ENCODE measurements at regions not wholly inside any gene's neighbourhood (a gene's known extent, or its start where the extent isn't known, plus 50 kb on each side); places are given as distances from the start of the nearest gene placed in this dataset.

DNA sequence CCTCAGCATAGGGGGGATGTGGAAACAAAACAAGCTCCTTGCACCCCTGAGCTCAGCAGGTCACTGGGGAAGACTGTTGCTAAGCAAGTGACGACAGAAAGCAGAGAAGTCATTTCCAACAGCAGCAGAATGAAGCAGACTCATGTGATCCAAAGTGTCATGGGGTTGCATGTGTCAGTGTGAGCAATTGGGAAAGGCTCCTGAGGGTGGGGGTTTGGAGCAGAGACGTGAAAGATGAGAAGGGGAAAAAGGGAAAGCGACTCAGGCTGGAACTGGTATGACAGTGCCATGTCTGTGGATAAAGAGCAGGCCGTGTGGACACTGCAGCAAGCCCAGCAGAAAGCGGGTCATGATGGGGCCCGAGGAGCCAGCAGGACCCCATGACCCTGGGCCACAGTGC is 363.9 kb downstream of the PREX1 start:
- BruUV-seq (replicated peaks) = no TSS peak
- FAIRE-seq = no peak
- ATAC-seq = no peak
- ChIA-PET RAD21 (ENCODE audit: unreplicated experiment) (no interaction called here), POLR2A (no interaction called here), CTCF (no interaction called here), SMC1A (ENCODE audit: uncharacterized antibody, unreplicated experiment) (interaction anchor here (0.6 to 1.5 kb wide), 2 partner anchors 9 to 80 kb away, joined by 3 to 5 read pairs; no protein-coding TSS in a partner anchor)
- Histone ChIP-seq H3K9ac (ENCODE audit: control insufficient read depth, insufficient read depth, low read length) (no peak overlapping the region), H3K36me3 (ENCODE audit: control insufficient read depth in 2 of 2, insufficient read depth in 2 of 2, low read length in 1 of 2) (no peaks in the 10 kb centered on the region), H3K4me3 (no peak overlapping the region), H4K20me1 (ENCODE audit: control insufficient read depth, insufficient read depth) (no peaks in the 10 kb centered on the region), H3K4me2 (ENCODE audit: control insufficient read depth, insufficient read depth) (no peak overlapping the region), H2AFZ (ENCODE audit: control insufficient read depth, low read depth, low read length) (no peak overlapping the region), H3K9me3 (replicated peaks; ENCODE audit: control insufficient read depth, insufficient read depth, low read length) (no peaks in the 10 kb centered on the region; the same call in 2 of the 3 replicates), H3K4me1 (ENCODE audit: control insufficient read depth, insufficient read depth, low read length) (peaks cover 18% of the 10 kb centered on the region), H3K79me2 (ENCODE audit: control insufficient read depth, insufficient read depth, low read length) (no peaks in the 10 kb centered on the region), H3K27ac (ENCODE audit: control insufficient read depth, insufficient read depth) (no peak overlapping the region), H3K27me3 (replicated peaks in 1 of 2; ENCODE audit: control insufficient read depth in 2 of 2, insufficient read depth in 2 of 2, low read length in 1 of 2) (no peaks in the 10 kb centered on the region)
- in situ Hi-C loops (cut with MboI) (no loop called here), intact Hi-C loops (cut with micrococcal nuclease; ENCODE audit: unreplicated experiment) (no loop called here)
- no peak for DNase-seq (ENCODE audit: low read depth, low spot score)
- WGBS (ENCODE audit: insufficient coverage, insufficient replicate concordance, low lambda C conversion rate, missing lambda C conversion rate) = 40% methylated on average over 6 of the region's 6 CpGs
- TF ChIP-seq NR2C1 (IDR thresholded peaks at IDR 0.05) (no peak), GATAD2B (conservative IDR thresholded peaks at IDR 0.05; ENCODE audit: low read depth) (no peak), NFXL1 (IDR thresholded peaks at IDR 0.05; ENCODE audit: borderline replicate concordance) (peak; percentile 12; the same call in 1 of the 2 replicates)

DNA sequence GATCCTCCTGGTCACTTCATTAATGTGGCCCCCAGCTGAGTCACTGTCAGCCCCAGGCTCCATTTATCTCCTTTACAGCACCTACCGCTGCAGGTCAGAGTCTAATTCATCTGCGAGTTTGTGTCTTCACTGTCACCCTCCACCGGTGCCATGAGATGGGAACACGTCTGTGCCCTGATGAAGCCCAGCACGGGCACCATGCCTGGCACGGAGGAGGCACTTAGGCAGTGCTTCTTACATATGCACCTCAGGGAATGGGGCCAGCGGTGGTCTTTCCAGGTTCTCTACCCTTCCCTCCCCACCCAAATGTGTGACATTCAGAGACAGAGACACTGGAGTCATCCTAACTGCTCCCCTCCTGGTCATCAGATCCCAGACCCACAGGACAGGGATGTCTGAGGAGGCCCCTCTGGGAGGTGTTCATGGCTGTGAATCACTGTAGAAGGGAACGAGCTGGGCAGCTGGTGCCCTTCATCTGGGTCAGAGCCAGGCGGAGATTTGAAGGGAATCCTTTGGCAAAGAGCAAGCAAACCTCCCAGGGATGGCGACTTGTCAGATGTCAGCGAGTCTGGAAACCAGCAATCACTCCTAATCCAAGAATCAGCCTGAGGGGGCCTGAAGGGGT is 364.6 kb downstream of the PREX1 start:
- H2AFZ ChIP-seq (ENCODE audit: control insufficient read depth, low read depth, low read length) = no peak overlapping the region
- no peaks in the 10 kb centered on the region for H4K20me1 ChIP-seq (ENCODE audit: control insufficient read depth, insufficient read depth)
- WGBS (ENCODE audit: insufficient coverage, insufficient replicate concordance, low lambda C conversion rate, missing lambda C conversion rate) = 67% methylated on average over 11 of the region's 11 CpGs
- no peak overlapping the region for H3K9ac ChIP-seq (ENCODE audit: control insufficient read depth, insufficient read depth, low read length)
- RAD21 ChIA-PET (ENCODE audit: unreplicated experiment) = no interaction called here
- H3K4me1 ChIP-seq (ENCODE audit: control insufficient read depth, insufficient read depth, low read length) = peaks cover 18% of the 10 kb centered on the region
- no peak overlapping the region for H3K27ac ChIP-seq (ENCODE audit: control insufficient read depth, insufficient read depth)
- no TSS peak for BruUV-seq (replicated peaks)
- intact Hi-C loops (cut with micrococcal nuclease; ENCODE audit: unreplicated experiment) (no loop called here), in situ Hi-C loops (cut with MboI) (no loop called here)
- SMC1A ChIA-PET (ENCODE audit: uncharacterized antibody, unreplicated experiment) = interaction anchor here (0.6 to 1.5 kb wide), 2 partner anchors 10 to 81 kb away, joined by 3 to 5 read pairs; no protein-coding TSS in a partner anchor
- no peaks in the 10 kb centered on the region; the same call in 2 of the 3 replicates for H3K9me3 ChIP-seq (replicated peaks; ENCODE audit: control insufficient read depth, insufficient read depth, low read length)
- ATAC-seq (no peak), FAIRE-seq (no peak), DNase-seq (ENCODE audit: low read depth, low spot score) (no peak)
- no peaks in the 10 kb centered on the region for H3K27me3 ChIP-seq (replicated peaks in 1 of 2; ENCODE audit: control insufficient read depth in 2 of 2, insufficient read depth in 2 of 2, low read length in 1 of 2)
- no peak overlapping the region for H3K4me2 ChIP-seq (ENCODE audit: control insufficient read depth, insufficient read depth)
- POLR2A ChIA-PET = no interaction called here
- H3K4me3 ChIP-seq = no peak overlapping the region
- CTCF ChIA-PET = no interaction called here
- H3K36me3 ChIP-seq (ENCODE audit: control insufficient read depth in 2 of 2, insufficient read depth in 2 of 2, low read length in 1 of 2) = no peaks in the 10 kb centered on the region
- no peaks in the 10 kb centered on the region for H3K79me2 ChIP-seq (ENCODE audit: control insufficient read depth, insufficient read depth, low read length)
- TF ChIP-seq, protein P1, sequence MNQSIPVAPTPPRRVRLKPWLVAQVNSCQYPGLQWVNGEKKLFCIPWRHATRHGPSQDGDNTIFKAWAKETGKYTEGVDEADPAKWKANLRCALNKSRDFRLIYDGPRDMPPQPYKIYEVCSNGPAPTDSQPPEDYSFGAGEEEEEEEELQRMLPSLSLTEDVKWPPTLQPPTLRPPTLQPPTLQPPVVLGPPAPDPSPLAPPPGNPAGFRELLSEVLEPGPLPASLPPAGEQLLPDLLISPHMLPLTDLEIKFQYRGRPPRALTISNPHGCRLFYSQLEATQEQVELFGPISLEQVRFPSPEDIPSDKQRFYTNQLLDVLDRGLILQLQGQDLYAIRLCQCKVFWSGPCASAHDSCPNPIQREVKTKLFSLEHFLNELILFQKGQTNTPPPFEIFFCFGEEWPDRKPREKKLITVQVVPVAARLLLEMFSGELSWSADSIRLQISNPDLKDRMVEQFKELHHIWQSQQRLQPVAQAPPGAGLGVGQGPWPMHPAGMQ (IDR thresholded peaks at IDR 0.05; ENCODE audit: borderline replicate concordance) = no peak
- TF ChIP-seq, protein P2, sequence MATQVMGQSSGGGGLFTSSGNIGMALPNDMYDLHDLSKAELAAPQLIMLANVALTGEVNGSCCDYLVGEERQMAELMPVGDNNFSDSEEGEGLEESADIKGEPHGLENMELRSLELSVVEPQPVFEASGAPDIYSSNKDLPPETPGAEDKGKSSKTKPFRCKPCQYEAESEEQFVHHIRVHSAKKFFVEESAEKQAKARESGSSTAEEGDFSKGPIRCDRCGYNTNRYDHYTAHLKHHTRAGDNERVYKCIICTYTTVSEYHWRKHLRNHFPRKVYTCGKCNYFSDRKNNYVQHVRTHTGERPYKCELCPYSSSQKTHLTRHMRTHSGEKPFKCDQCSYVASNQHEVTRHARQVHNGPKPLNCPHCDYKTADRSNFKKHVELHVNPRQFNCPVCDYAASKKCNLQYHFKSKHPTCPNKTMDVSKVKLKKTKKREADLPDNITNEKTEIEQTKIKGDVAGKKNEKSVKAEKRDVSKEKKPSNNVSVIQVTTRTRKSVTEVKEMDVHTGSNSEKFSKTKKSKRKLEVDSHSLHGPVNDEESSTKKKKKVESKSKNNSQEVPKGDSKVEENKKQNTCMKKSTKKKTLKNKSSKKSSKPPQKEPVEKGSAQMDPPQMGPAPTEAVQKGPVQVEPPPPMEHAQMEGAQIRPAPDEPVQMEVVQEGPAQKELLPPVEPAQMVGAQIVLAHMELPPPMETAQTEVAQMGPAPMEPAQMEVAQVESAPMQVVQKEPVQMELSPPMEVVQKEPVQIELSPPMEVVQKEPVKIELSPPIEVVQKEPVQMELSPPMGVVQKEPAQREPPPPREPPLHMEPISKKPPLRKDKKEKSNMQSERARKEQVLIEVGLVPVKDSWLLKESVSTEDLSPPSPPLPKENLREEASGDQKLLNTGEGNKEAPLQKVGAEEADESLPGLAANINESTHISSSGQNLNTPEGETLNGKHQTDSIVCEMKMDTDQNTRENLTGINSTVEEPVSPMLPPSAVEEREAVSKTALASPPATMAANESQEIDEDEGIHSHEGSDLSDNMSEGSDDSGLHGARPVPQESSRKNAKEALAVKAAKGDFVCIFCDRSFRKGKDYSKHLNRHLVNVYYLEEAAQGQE (IDR thresholded peaks at IDR 0.05; ENCODE audit: low read depth, low read length) = no peak
- TF ChIP-seq KDM1A (IDR thresholded peaks at IDR 0.05; ENCODE audit: borderline replicate concordance) (no peak), SREBF2 (IDR thresholded peaks at IDR 0.05; ENCODE audit: low read length) (no peak), NFIC (IDR thresholded peaks at IDR 0.05; ENCODE audit: low read depth, low read length) (no peak)
- TF ChIP-seq, protein P3, sequence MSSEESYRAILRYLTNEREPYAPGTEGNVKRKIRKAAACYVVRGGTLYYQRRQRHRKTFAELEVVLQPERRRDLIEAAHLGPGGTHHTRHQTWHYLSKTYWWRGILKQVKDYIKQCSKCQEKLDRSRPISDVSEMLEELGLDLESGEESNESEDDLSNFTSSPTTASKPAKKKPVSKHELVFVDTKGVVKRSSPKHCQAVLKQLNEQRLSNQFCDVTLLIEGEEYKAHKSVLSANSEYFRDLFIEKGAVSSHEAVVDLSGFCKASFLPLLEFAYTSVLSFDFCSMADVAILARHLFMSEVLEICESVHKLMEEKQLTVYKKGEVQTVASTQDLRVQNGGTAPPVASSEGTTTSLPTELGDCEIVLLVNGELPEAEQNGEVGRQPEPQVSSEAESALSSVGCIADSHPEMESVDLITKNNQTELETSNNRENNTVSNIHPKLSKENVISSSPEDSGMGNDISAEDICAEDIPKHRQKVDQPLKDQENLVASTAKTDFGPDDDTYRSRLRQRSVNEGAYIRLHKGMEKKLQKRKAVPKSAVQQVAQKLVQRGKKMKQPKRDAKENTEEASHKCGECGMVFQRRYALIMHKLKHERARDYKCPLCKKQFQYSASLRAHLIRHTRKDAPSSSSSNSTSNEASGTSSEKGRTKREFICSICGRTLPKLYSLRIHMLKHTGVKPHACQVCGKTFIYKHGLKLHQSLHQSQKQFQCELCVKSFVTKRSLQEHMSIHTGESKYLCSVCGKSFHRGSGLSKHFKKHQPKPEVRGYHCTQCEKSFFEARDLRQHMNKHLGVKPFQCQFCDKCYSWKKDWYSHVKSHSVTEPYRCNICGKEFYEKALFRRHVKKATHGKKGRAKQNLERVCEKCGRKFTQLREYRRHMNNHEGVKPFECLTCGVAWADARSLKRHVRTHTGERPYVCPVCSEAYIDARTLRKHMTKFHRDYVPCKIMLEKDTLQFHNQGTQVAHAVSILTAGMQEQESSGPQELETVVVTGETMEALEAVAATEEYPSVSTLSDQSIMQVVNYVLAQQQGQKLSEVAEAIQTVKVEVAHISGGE (CRISPR knock-in tag; IDR thresholded peaks at IDR 0.05) = no peak
